ENCODE measurements at regions not wholly inside any gene's neighbourhood (a gene's known extent, or its start where the extent isn't known, plus 50 kb on each side); places are given as distances from the start of the nearest gene placed in this dataset.

- TF ChIP-seq CTCF (IDR thresholded peaks at IDR 0.05), result no peak
- TF ChIP-seq POLR2A (IDR thresholded peaks at IDR 0.05), result no peak
Observed at GRCh38 chr17:43315858-43316521, 82.2 kb upstream of the RNU2-1 start.

All from lower leg skin (tissue), 3 donors.